B cell (primary cell): ENCODE measurements at regions not wholly inside any gene's neighbourhood (a gene's known extent, or its start where the extent isn't known, plus 50 kb on each side); places are given as distances from the start of the nearest gene placed in this dataset.

Experiments used
- EZH2 ChIP-seq: IDR thresholded peaks from 2 replicates; pipeline ENCODE4 v1.6.1; 2012; ENCODE audit warnings: borderline replicate concordance, low read depth, mild to moderate bottlenecking, moderate library complexity, low read length; ENCODE audit not compliant: insufficient read depth, poor library complexity, severe bottlenecking
- TF ChIP-seq, protein P1 (sequence below): fragments of 200-600 bp; IDR thresholded peaks from one replicate; pipeline ENCODE4 v1.8.0; 2022; ENCODE audit warnings: antibody characterized with exemption, mild to moderate bottlenecking

DNA sequence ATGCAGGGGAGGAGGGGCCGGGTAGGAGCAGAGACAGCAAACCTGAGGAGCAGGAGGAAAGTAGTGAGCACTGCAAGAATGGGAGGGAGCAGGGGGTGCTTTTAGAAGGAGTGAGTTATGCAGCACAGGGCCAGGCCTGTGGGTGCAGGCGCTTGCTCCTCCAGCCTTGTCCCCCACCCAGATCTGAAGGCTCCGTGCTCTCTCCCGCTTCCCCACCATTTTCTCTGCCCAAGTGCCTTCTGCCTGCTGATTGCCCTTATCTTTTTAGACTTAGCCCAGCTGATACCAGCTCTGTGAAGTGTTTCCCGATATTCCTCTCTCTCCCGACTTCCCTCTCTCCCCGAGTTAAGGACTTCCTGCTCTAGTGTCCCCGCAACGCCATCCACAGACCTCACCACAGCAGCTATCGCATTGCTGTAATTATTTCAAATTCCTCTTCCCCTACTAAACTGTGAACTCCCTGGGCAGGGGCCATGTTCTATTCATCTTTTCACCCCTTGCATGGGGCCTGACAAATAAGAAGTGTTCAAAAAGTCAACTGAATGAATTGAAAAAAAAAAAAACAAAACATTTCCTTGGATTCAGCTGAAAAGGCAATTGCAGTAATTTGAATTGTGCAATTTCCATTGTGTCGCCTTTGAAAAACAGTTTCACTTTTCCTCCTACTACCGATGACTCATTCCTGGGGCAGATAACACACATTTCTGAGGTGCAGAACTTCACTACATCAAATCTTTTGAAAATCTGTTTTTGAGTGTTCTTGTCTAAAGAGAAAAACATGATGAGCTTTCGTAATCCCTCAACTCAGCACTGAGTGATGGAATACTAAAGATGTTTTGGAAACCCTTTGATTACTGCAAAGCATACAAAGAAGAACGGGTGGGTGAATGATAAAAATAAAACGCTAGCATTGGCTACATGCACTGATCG lies 69.7 kb upstream of the BMAL1 start:
- TF ChIP-seq, protein P1, sequence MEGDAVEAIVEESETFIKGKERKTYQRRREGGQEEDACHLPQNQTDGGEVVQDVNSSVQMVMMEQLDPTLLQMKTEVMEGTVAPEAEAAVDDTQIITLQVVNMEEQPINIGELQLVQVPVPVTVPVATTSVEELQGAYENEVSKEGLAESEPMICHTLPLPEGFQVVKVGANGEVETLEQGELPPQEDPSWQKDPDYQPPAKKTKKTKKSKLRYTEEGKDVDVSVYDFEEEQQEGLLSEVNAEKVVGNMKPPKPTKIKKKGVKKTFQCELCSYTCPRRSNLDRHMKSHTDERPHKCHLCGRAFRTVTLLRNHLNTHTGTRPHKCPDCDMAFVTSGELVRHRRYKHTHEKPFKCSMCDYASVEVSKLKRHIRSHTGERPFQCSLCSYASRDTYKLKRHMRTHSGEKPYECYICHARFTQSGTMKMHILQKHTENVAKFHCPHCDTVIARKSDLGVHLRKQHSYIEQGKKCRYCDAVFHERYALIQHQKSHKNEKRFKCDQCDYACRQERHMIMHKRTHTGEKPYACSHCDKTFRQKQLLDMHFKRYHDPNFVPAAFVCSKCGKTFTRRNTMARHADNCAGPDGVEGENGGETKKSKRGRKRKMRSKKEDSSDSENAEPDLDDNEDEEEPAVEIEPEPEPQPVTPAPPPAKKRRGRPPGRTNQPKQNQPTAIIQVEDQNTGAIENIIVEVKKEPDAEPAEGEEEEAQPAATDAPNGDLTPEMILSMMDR, result no peak
- TF ChIP-seq EZH2, result no peak
